Endothelial cell (in vitro differentiated cells): ENCODE measurements at regions not wholly inside any gene's neighbourhood (a gene's known extent, or its start where the extent isn't known, plus 50 kb on each side); places are given as distances from the start of the nearest gene placed in this dataset.

Experiments
- DNase-seq: peaks from one replicate; pipeline ENCODE4 v3.0.0; 2021; ENCODE audit warnings: low spot score
- H3K27ac Mint-ChIP-seq: one replicate; pipeline ENCODE4 v1.8.0; 2021; ENCODE audit warnings: mixed read lengths, inconsistent platforms; ENCODE audit not compliant: unreplicated experiment
- H3K27me3 Mint-ChIP-seq: one replicate; pipeline ENCODE4 v1.8.0; 2021; ENCODE audit warnings: mild to moderate bottlenecking, moderate library complexity, mixed read lengths, inconsistent platforms; ENCODE audit not compliant: unreplicated experiment
- H3K36me3 Mint-ChIP-seq: one replicate; pipeline ENCODE4 v1.8.0; 2021; ENCODE audit warnings: mild to moderate bottlenecking, low read depth, mixed read lengths, inconsistent platforms; ENCODE audit not compliant: unreplicated experiment
- H3K4me1 Mint-ChIP-seq: one replicate; pipeline ENCODE4 v1.8.0; 2021; ENCODE audit warnings: mild to moderate bottlenecking, mixed read lengths, inconsistent platforms; ENCODE audit not compliant: unreplicated experiment
- H3K4me3 Mint-ChIP-seq: one replicate; pipeline ENCODE4 v1.8.0; 2021; ENCODE audit warnings: mild to moderate bottlenecking, mixed read lengths, inconsistent platforms; ENCODE audit not compliant: unreplicated experiment
- H3K9me3 Mint-ChIP-seq: one replicate; pipeline ENCODE4 v1.8.0; 2021; ENCODE audit warnings: mixed read lengths, inconsistent platforms; ENCODE audit not compliant: unreplicated experiment
- TF ChIP-seq, protein P1 (sequence below): fragments of 200-600 bp; sonication (generic); IDR thresholded peaks from one replicate; pipeline ENCODE4 v1.5.0; 2021; ENCODE audit warnings: antibody characterized with exemption; ENCODE audit not compliant: unreplicated experiment

DNA sequence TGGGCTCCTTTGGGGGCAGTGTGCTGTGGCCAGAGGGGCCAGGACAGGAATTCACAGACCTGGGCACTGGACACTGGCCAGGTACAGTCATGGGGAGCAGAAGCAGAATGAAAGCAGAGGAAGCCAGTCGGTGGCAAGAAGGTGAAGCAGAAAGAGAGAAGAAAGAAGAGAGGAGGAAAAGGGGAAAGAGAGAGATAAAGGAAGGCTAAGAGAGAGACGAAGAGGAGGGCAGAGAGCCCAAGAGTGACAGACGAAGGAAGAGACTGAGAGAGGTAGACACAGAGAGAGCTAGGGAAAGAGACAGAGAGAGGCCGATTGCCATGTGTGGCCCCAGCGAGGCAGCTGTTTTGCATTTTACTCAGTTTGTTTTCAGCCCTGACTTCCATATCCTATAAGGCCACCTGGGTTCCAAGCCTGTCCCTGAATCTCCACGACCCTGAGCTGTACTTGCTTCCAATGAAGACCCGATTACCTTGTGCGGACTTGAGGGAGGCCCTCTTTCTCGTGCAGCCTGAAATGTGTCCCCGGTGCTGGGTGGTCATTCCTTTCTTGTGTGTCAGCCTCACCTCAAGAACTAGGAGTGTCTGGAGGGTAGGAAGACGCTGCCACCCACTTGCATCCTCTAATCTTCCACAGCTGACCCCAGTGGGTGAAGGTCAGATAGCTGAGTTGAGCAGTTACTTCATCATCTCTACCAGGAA, 73.9 kb downstream of the LSM3 start:
- peaks cover 2% of the 10 kb centered on the region for H3K4me1 Mint-ChIP-seq
- H3K4me3 Mint-ChIP-seq, result no peak overlapping the region
- H3K36me3 Mint-ChIP-seq, result no peaks in the 10 kb centered on the region
- TF ChIP-seq, protein P1, sequence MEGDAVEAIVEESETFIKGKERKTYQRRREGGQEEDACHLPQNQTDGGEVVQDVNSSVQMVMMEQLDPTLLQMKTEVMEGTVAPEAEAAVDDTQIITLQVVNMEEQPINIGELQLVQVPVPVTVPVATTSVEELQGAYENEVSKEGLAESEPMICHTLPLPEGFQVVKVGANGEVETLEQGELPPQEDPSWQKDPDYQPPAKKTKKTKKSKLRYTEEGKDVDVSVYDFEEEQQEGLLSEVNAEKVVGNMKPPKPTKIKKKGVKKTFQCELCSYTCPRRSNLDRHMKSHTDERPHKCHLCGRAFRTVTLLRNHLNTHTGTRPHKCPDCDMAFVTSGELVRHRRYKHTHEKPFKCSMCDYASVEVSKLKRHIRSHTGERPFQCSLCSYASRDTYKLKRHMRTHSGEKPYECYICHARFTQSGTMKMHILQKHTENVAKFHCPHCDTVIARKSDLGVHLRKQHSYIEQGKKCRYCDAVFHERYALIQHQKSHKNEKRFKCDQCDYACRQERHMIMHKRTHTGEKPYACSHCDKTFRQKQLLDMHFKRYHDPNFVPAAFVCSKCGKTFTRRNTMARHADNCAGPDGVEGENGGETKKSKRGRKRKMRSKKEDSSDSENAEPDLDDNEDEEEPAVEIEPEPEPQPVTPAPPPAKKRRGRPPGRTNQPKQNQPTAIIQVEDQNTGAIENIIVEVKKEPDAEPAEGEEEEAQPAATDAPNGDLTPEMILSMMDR, result no peak
- DNase-seq, result no peak
- H3K27me3 Mint-ChIP-seq, result peaks cover 5% of the 10 kb centered on the region
- H3K9me3 Mint-ChIP-seq, result no peaks in the 10 kb centered on the region
- H3K27ac Mint-ChIP-seq, result no peak overlapping the region

GRCh38 chr3:14253022-14253706, 74.5 kb downstream of the LSM3 start:
- TF ChIP-seq, protein P1, result no peak
- Mint-ChIP-seq H3K4me1 (no peaks in the 10 kb centered on the region), H3K27me3 (peaks cover 5% of the 10 kb centered on the region), H3K4me3 (no peak overlapping the region), H3K27ac (no peak overlapping the region), H3K9me3 (no peaks in the 10 kb centered on the region), H3K36me3 (no peaks in the 10 kb centered on the region)
- no peak for DNase-seq

DNA sequence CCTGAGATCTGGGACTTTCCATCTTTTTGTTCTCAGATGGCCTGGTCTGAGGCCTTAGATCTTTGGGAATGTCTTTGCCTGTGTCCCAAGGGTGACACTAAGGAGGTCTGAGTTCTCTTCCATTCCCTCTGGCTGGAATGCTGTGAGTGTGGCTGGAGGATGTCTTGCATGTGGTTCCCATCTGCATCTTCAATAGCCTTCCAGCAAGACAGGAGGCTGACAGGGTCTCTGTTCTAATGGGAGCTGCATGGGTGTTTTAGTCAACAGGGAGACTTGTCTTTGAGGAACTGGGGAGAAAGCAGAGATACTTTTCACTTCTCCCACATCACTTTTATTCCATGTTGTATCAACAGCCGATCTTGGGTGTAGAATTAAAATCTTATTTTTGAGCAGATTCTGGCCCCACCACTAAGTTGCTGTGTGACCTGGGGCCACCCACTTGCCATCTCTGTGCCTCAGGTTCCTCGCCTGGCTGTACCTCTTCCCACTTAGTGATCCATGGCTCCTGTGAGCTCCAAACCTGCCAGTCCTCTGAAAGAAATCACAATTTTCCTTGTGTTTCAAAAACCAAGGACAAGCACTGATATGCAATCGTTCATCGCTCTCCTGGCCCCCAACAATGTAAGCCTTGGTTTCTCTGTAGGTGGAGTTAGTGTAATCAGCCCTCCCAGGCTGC, 75.2 kb downstream of the LSM3 start:
- Mint-ChIP-seq H3K27ac (no peak overlapping the region), H3K9me3 (no peaks in the 10 kb centered on the region), H3K4me1 (no peaks in the 10 kb centered on the region), H3K36me3 (no peaks in the 10 kb centered on the region), H3K4me3 (no peak overlapping the region), H3K27me3 (peaks cover 5% of the 10 kb centered on the region)
- DNase-seq, result no peak
- TF ChIP-seq, protein P1, result no peak

- TF ChIP-seq, protein P1, result no peak
- Mint-ChIP-seq H3K4me3 (no peak overlapping the region), H3K27me3 (peaks cover 5% of the 10 kb centered on the region), H3K36me3 (no peaks in the 10 kb centered on the region), H3K27ac (no peak overlapping the region), H3K4me1 (peaks cover under 1% of the 10 kb centered on the region), H3K9me3 (no peaks in the 10 kb centered on the region)
- no peak for DNase-seq
These were observed 76.4 kb downstream of the LSM3 start for GRCh38 chr3:14254812-14255702.
